HepG2 (cell line): ENCODE measurements at regions not wholly inside any gene's neighbourhood (a gene's known extent, or its start where the extent isn't known, plus 50 kb on each side); places are given as distances from the start of the nearest gene placed in this dataset.
A peak's percentile ranks its signal among the peaks of the same experiment; 100 is the strongest.

ENCODE experiments used
- ARNT2 ChIP-seq: sonication (generic); formaldehyde crosslinking; IDR thresholded peaks from 2 replicates; pipeline ENCODE4 v1.8.0; 2022; ENCODE audit warnings: mild to moderate bottlenecking, low read depth, missing genetic modification reagents, moderate library complexity
- BCL3 ChIP-seq: sonication (generic); formaldehyde crosslinking; IDR thresholded peaks from 2 replicates; pipeline ENCODE4 v1.5.1; 2020; ENCODE audit warnings: mild to moderate bottlenecking, missing genetic modification reagents, moderate library complexity
- CENPBD1 ChIP-seq: sonication (generic); formaldehyde crosslinking; IDR thresholded peaks from 2 replicates; pipeline ENCODE4 v1.8.0; 2022; ENCODE audit warnings: missing genetic modification reagents, low read depth, mild to moderate bottlenecking, borderline replicate concordance
- KAT8 ChIP-seq: IDR thresholded peaks from 2 replicates; pipeline ENCODE4 v1.6.1; 2016; ENCODE audit warnings: missing genetic modification reagents, missing compliant biosample characterization
- MIER3 ChIP-seq: IDR thresholded peaks from 2 replicates; pipeline ENCODE4 v1.6.1; 2016; ENCODE audit warnings: missing compliant biosample characterization, borderline replicate concordance
- NR2F6 ChIP-seq, 2 experiments: IDR thresholded peaks; 2 replicates each; pipeline ENCODE4 v1.6.1; 2016; ENCODE audit warnings: antibody characterized with exemption in 1 of 2, mild to moderate bottlenecking in 1 of 2
- PTBP1 ChIP-seq: fragments of 200-400 bp; formaldehyde crosslinking; IDR thresholded peaks from 2 replicates; pipeline ENCODE4 v1.6.1; 2018; ENCODE audit warnings: low read length, low read depth; ENCODE audit not compliant: poor library complexity, severe bottlenecking
- SKI ChIP-seq: fragments of 450-650 bp; IDR thresholded peaks from one replicate; pipeline ENCODE4 v1.6.1; 2018; ENCODE audit warnings: mild to moderate bottlenecking; ENCODE audit not compliant: partially characterized antibody
- SOX5 ChIP-seq: IDR thresholded peaks from 2 replicates; pipeline ENCODE4 v1.6.1; 2016; ENCODE audit warnings: borderline replicate concordance
- SPEN ChIP-seq: sonication (generic); formaldehyde crosslinking; IDR thresholded peaks from 2 replicates; pipeline ENCODE4 v1.5.1; 2020; ENCODE audit warnings: low read depth, mild to moderate bottlenecking, missing genetic modification reagents
- TEAD2 ChIP-seq: sonication (generic); formaldehyde crosslinking; IDR thresholded peaks from 2 replicates; pipeline ENCODE4 v1.9.0; 2021; ENCODE audit warnings: missing genetic modification reagents
- ZBED4 ChIP-seq: sonication (generic); formaldehyde crosslinking; IDR thresholded peaks from 2 replicates; pipeline ENCODE4 v1.4.0; 2020; ENCODE audit warnings: missing genetic modification reagents, borderline replicate concordance
- ZBTB7A ChIP-seq: sonication (generic); formaldehyde crosslinking; IDR thresholded peaks from 2 replicates; pipeline ENCODE4 v1.8.0; 2022; ENCODE audit warnings: mild to moderate bottlenecking, missing genetic modification reagents
- ZFY ChIP-seq: sonication (generic); formaldehyde crosslinking; IDR thresholded peaks from 2 replicates; pipeline ENCODE4 v1.4.0; 2020; ENCODE audit warnings: missing genetic modification reagents
- ZNF484 ChIP-seq: sonication (generic); formaldehyde crosslinking; IDR thresholded peaks from 2 replicates; pipeline ENCODE4 v1.5.1; 2020; ENCODE audit warnings: mild to moderate bottlenecking, low read depth, missing genetic modification reagents, borderline replicate concordance
- ZNF687 ChIP-seq: sonication (generic); formaldehyde crosslinking; IDR thresholded peaks from 2 replicates; pipeline ENCODE4 v1.5.1; 2020; ENCODE audit warnings: mild to moderate bottlenecking, missing genetic modification reagents, moderate library complexity
- ZNF709 ChIP-seq: sonication (generic); formaldehyde crosslinking; IDR thresholded peaks from 2 replicates; pipeline ENCODE4 v1.5.0; 2020; ENCODE audit warnings: mild to moderate bottlenecking, missing genetic modification reagents
- ZNF776 ChIP-seq: sonication (generic); formaldehyde crosslinking; IDR thresholded peaks from 2 replicates; pipeline ENCODE4 v1.4.0; 2020; ENCODE audit warnings: mild to moderate bottlenecking, missing genetic modification reagents
- ZSCAN25 ChIP-seq: sonication (generic); formaldehyde crosslinking; IDR thresholded peaks from 2 replicates; pipeline ENCODE4 v1.8.0; 2022; ENCODE audit warnings: mild to moderate bottlenecking, missing genetic modification reagents

- peak; percentile 63; the same call in 1 of the 2 replicates for TF ChIP-seq SPEN (CRISPR knock-in tag)
- TF ChIP-seq ZNF776 (CRISPR knock-in tag): no peak
- TF ChIP-seq TEAD2 (CRISPR knock-in tag): no peak
- TF ChIP-seq ARNT2 (CRISPR knock-in tag): no peak
- TF ChIP-seq ZSCAN25 (CRISPR knock-in tag): no peak
- peak; percentile 19; the same call in 1 of the 2 replicates for TF ChIP-seq ZBED4
- no peak for TF ChIP-seq CENPBD1
- TF ChIP-seq ZFY (CRISPR knock-in tag): no peak
- TF ChIP-seq SKI: peak; percentile 83
- TF ChIP-seq BCL3 (CRISPR knock-in tag): no peak
- TF ChIP-seq MIER3 (CRISPR knock-in tag): peak; percentile 58; the same call in 1 of the 2 replicates
- no peak for TF ChIP-seq PTBP1
- peak; percentile 52; the same call in 1 of the 2 replicates for TF ChIP-seq SOX5 (CRISPR knock-in tag)
- peak; percentile 87; the same call in 1 of the 2 replicates for TF ChIP-seq ZBTB7A (CRISPR knock-in tag)
- no peak for TF ChIP-seq NR2F6 (IDR thresholded peaks at IDR 0.05)
- peak; percentile 54 for TF ChIP-seq NR2F6 (CRISPR knock-in tag; IDR thresholded peaks at IDR 0.05)
- TF ChIP-seq ZNF484 (CRISPR knock-in tag): no peak
- no peak for TF ChIP-seq ZNF709 (CRISPR knock-in tag)
- peak; percentile 38 for TF ChIP-seq ZNF687 (CRISPR knock-in tag)
- 0 out of 2 replicates have a peak, but pooled peaks have one; percentile 37 for TF ChIP-seq KAT8 (CRISPR knock-in tag)
Observed at GRCh38 chr16:48447940-48448536, 62.8 kb upstream of the SIAH1 start (continued).
